Globus pallidus (tissue), 1 donor: ENCODE measurements at regions not wholly inside any gene's neighbourhood (a gene's known extent, or its start where the extent isn't known, plus 50 kb on each side); places are given as distances from the start of the nearest gene placed in this dataset.

Source experiments
- DNase-seq: peaks from one replicate; pipeline ENCODE4 v3.0.0-alpha.2; 2015; ENCODE audit warnings: low spot score

GRCh38 chr13:40077396-40078027, 422.1 kb downstream of the COG6 start:
- no peak for DNase-seq

DNA sequence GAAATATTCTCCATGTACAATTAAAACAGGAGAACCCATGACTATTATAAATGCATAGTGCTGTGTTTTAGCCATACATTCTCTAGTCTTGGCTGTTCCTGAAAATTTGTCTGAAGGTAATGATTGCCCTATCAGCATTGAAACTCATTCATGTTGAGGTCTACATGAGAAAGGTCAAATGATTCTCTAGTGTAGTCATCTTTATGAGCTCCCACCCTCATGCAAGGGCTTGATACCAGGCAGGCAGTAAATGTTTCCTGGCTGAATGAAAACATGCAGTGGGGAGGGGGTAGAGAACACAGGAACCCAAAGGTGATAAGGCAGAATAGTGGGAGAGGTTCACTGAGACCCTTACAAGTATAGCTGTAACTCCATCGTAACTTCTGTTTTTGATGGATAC, 424.3 kb downstream of the COG6 start:
- no peak for DNase-seq

DNA sequence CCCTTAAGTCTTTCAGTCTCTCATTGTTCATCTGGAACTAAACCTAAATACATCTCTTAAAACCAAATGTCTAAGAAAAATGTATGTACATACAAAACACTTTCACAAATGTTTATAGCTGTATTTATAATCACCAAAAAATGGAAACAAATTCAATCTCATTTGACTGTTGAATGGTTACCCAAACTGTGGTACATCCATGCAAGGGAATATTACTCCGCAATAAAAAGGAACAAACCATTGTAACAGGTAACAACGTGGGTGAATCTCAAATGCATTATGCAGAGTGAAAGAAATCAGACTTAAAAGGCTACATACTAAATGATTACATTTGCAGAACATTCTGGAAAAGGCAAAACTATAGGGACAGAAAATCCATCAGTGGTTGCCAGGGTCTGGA, 425.2 kb downstream of the COG6 start:
- no peak for DNase-seq

- DNase-seq, result no peak
These were observed 427.2 kb downstream of the COG6 start for GRCh38 chr13:40082639-40083038.

DNA sequence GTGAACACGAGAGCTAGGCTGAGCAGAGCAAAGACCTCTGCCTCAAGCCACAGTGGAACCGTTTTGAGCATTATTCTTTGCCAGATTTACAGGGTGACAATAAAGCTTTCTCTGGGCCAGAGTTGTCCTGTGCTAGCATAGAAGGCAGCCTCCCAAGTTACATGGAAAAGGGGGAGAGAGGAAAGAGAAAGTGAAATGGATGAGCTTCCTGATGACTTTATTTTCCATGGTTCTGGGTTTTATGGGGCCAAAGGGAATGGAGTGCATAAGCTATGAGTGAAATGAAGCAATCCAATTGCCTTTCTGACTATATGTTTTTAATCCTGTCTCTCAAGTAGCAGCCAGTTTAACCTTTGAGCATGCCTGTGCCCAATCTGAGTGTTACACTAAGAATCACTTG, 428.4 kb downstream of the COG6 start:
- no peak for DNase-seq

DNA sequence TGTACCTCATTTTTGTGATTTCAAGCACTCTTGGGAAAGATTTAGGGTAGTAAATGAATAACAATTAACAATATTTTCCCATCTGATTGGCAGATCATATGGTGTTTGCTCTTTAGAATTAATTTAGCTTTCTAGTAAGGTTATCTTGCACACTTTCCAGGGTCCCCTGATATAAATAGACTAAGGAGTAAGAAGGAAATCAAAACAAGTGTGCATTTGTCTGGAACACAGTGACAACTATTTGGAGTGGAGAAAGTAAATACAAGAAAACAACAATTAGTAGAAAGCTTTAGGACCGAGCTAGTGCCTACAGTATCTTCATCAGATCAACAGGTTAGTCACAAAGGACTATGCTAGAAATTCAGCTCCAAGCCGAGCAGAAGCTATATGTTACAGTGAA, 429.5 kb downstream of the COG6 start:
- no peak for DNase-seq

- no peak for DNase-seq
These were observed 431.9 kb downstream of the COG6 start for GRCh38 chr13:40087091-40088002.

DNA sequence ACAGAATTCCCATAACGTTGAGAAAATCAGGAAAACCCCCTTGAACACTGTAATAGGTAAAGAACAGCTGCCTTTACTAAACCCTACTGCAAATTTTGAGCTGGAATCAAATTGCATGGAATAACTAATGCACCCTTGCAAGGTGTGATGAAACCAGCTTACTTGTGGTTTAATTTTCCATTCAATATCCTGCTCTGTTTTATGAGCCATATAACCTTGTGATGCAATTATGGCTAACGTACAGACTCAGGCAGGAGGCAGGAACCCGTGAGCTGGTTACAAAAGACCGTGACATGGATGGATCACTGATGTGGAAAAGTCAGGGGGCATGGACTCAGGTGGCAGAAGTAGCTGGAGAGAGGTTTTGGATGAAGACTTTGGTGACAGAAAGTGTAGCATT, 438.6 kb downstream of the COG6 start:
- DNase-seq, result no peak

- no peak for DNase-seq
These were observed 440.4 kb downstream of the COG6 start for GRCh38 chr13:40095695-40096356.

GRCh38 chr13:40096357-40096901, 441.0 kb downstream of the COG6 start:
- DNase-seq, result no peak

GRCh38 chr13:40098246-40098645, 442.8 kb downstream of the COG6 start:
- DNase-seq, result no peak

- no peak for DNase-seq
These were observed 446.4 kb downstream of the COG6 start for GRCh38 chr13:40101708-40102359.

GRCh38 chr13:40102360-40102727, 446.9 kb downstream of the COG6 start:
- DNase-seq, result no peak

DNA sequence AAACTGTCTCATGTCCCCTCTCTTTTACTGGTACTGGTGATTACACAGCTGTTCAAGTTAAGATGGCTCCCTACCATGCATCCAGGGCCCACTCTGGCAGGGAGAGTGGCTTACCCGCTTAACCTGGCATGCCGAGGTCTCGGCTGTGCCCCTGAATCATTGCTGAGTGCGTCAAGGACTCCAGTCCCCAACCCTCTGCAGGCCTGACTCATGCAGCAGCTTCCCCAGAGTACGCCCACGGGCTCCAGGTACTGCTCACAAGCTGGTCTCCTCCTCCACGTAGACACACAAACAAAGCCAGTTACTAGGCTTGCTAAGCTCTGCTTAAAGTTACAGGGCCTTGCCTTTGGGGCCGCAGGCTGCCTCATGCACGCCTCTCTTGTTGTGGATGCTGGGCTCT, 447.4 kb downstream of the COG6 start:
- no peak for DNase-seq

GRCh38 chr13:40103864-40104263, 448.4 kb downstream of the COG6 start:
- no peak for DNase-seq

GRCh38 chr13:40105231-40105630, 449.8 kb downstream of the COG6 start:
- no peak for DNase-seq

DNA sequence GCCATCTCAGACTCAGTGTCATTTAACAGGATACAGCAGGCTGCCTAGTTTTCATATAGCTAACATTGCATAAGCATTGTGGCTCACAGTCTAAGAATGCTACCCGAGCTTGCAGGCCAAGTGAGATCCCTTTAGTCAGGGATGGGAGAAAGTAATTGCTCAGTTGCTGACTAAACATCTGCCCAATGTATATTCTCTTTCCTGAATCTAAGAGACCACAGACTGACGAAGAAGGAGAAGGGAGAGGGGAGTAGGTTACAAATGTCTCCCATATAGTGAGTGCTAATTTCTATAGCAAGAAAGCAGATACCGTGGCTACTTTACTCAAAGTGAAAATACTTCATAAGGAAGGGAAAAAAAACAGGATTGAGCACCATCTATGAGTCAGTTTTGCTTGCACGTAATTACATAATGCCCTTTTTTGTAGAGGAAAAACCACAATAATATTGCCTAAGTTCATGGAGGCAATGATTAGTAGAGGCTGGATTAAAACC, 453.9 kb downstream of the COG6 start:
- DNase-seq, result no peak

GRCh38 chr13:40113643-40114304, 458.3 kb downstream of the COG6 start:
- DNase-seq, result peak; percentile 6

- peak; percentile 57 for DNase-seq
These were observed 458.9 kb downstream of the COG6 start for GRCh38 chr13:40114305-40114896.

- peak; percentile 17 for DNase-seq
These were observed 460.0 kb downstream of the COG6 start for GRCh38 chr13:40115426-40115825.

DNA sequence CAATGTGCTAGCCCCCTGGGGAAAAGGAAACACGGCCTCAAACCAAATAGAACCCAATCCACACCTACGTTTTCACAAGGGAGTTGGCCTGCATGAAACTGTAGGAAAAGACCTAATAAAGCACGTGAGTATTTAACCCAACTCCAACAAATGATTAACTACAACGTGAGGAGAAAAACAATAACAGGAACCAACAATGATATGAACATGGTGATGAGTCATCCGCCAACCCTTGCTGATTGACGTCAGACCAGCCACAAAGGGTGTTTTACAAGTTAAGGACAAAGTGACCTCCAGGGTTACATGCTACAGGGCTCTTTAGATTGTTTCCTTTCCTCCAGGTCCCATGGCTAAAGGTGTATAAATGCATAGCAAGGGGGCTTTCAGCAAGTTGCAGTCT, 460.5 kb downstream of the COG6 start:
- peak; percentile 20 for DNase-seq
